HG03280 (cell line): ENCODE measurements at regions not wholly inside any gene's neighbourhood (a gene's known extent, or its start where the extent isn't known, plus 50 kb on each side); places are given as distances from the start of the nearest gene placed in this dataset.
A peak's percentile ranks its signal among the peaks of the same experiment; 100 is the strongest.
"Not testable (repeated sequence)": the region's sequence is repeated elsewhere in the genome, so short reads cannot be mapped to it uniquely, and the experiment has no call there.

ENCODE experiments used
- ATAC-seq: cut with Tn5 transposase; IDR thresholded peaks from one replicate; pipeline ENCODE4 v1.9.1; 2021; ENCODE audit warnings: mild to moderate bottlenecking, moderate library complexity; ENCODE audit not compliant: unreplicated experiment

GRCh38 chr17:46460129-46460528, 52.1 kb upstream of the LRRC37A2 start:
- not testable (repeated sequence) for ATAC-seq

GRCh38 chr17:46455069-46455468, 57.2 kb upstream of the LRRC37A2 start:
- ATAC-seq, result not testable (repeated sequence)

- ATAC-seq, result not testable (repeated sequence)
Measured at GRCh38 chr17:46454572-46454971, 57.7 kb upstream of the LRRC37A2 start.

- ATAC-seq, result not testable (repeated sequence)
Measured at GRCh38 chr17:46453077-46453476, 59.2 kb upstream of the LRRC37A2 start.

- ATAC-seq, result not testable (repeated sequence)
Measured at GRCh38 chr17:46445849-46446248, 66.4 kb upstream of the LRRC37A2 start.

GRCh38 chr17:46445411-46445810, 66.9 kb upstream of the LRRC37A2 start:
- not testable (repeated sequence) for ATAC-seq

GRCh38 chr17:46442153-46442552, 70.1 kb upstream of the LRRC37A2 start:
- ATAC-seq, result not testable (repeated sequence)

- ATAC-seq, result not testable (repeated sequence)
Measured at GRCh38 chr17:46440665-46441064, 71.6 kb upstream of the LRRC37A2 start.

- peak; percentile 76 for ATAC-seq
Measured at GRCh38 chr17:46434450-46435062, 73.0 kb upstream of the ARL17B start.

GRCh38 chr17:46430300-46430699, 68.7 kb upstream of the ARL17B start:
- ATAC-seq, result not testable (repeated sequence)

GRCh38 chr17:46429675-46430074, 68.1 kb upstream of the ARL17B start:
- not testable (repeated sequence) for ATAC-seq

GRCh38 chr17:46424187-46424884, 62.8 kb upstream of the ARL17B start:
- not testable (repeated sequence) for ATAC-seq

- ATAC-seq, result not testable (repeated sequence)
Measured at GRCh38 chr17:46417907-46418306, 56.3 kb upstream of the ARL17B start.

- not testable (repeated sequence) for ATAC-seq
Measured at GRCh38 chr17:46417261-46417660, 55.7 kb upstream of the ARL17B start.

GRCh38 chr17:46414559-46414958, 53.0 kb upstream of the ARL17B start:
- ATAC-seq, result not testable (repeated sequence)

- ATAC-seq, result not testable (repeated sequence)
Measured at GRCh38 chr17:46412156-46412555, 50.6 kb upstream of the ARL17B start.

- ATAC-seq, result not testable (repeated sequence)
Measured at GRCh38 chr17:46411172-46411852, 49.7 kb upstream of the ARL17B start.
